Mesothelial cell of epicardium (in vitro differentiated cells): ENCODE measurements at regions not wholly inside any gene's neighbourhood (a gene's known extent, or its start where the extent isn't known, plus 50 kb on each side); places are given as distances from the start of the nearest gene placed in this dataset.
"Not testable (repeated sequence)": the region's sequence is repeated elsewhere in the genome, so short reads cannot be mapped to it uniquely, and the experiment has no call there.

ENCODE experiments used
- DNase-seq, 2 experiments: peaks; one replicate each; pipeline ENCODE4 v3.0.0; 2021; ENCODE audit warnings: low spot score in 2 of 2; ENCODE audit not compliant: unreplicated experiment in 2 of 2
- H3K27ac Mint-ChIP-seq: 2 replicates; pipeline ENCODE4 v1.8.0; 2021; ENCODE audit warnings: mixed read lengths
- H3K27me3 Mint-ChIP-seq: 2 replicates; pipeline ENCODE4 v1.8.0; 2021; ENCODE audit warnings: low read depth, mixed read lengths
- H3K36me3 Mint-ChIP-seq: 2 replicates; pipeline ENCODE4 v1.8.0; 2021; ENCODE audit warnings: mixed read lengths
- H3K4me1 Mint-ChIP-seq: 2 replicates; pipeline ENCODE4 v1.8.0; 2021; ENCODE audit warnings: mixed read lengths
- H3K4me3 Mint-ChIP-seq: 2 replicates; pipeline ENCODE4 v1.8.0; 2021; ENCODE audit warnings: mild to moderate bottlenecking, moderate library complexity, mixed read lengths
- H3K9me3 Mint-ChIP-seq: 2 replicates; pipeline ENCODE4 v1.8.0; 2021; ENCODE audit warnings: mixed read lengths
- CTCF ChIP-seq: fragments of 200-600 bp; sonication (generic); IDR thresholded peaks from one replicate; pipeline ENCODE4 v1.5.0; 2021; ENCODE audit warnings: antibody characterized with exemption; ENCODE audit not compliant: unreplicated experiment

- Mint-ChIP-seq H3K4me3 (no peak overlapping the region), H3K4me1 (no peaks in the 10 kb centered on the region), H3K27ac (no peak overlapping the region), H3K9me3 (peaks cover 13% of the 10 kb centered on the region), H3K36me3 (no peaks in the 10 kb centered on the region), H3K27me3 (no peaks in the 10 kb centered on the region)
- TF ChIP-seq CTCF: no peak
- no peak for DNase-seq
Observed at GRCh38 chr9:103323699-103324098, 328.6 kb downstream of the CYLC2 start.

GRCh38 chr9:103335461-103335860, 340.3 kb downstream of the CYLC2 start:
- H3K36me3 Mint-ChIP-seq: no peaks in the 10 kb centered on the region
- H3K27me3 Mint-ChIP-seq: no peaks in the 10 kb centered on the region
- no peak overlapping the region for H3K27ac Mint-ChIP-seq
- no peaks in the 10 kb centered on the region for H3K9me3 Mint-ChIP-seq
- DNase-seq: no peak
- no peak for TF ChIP-seq CTCF
- H3K4me3 Mint-ChIP-seq: no peak overlapping the region
- H3K4me1 Mint-ChIP-seq: no peaks in the 10 kb centered on the region

GRCh38 chr9:103355000-103355399, 359.9 kb downstream of the CYLC2 start:
- DNase-seq: no peak
- Mint-ChIP-seq H3K4me1 (no peaks in the 10 kb centered on the region), H3K4me3 (no peak overlapping the region)

GRCh38 chr9:103357980-103358379, 362.8 kb downstream of the CYLC2 start:
- H3K36me3 Mint-ChIP-seq, H3K27ac Mint-ChIP-seq, H3K4me1 Mint-ChIP-seq, H3K27me3 Mint-ChIP-seq, H3K4me3 Mint-ChIP-seq, DNase-seq: not testable (repeated sequence)
- H3K9me3 Mint-ChIP-seq: peaks cover 23% of the 10 kb centered on the region

More at GRCh38 chr9:103355000-103355399, 359.9 kb downstream of the CYLC2 start:
- no peaks in the 10 kb centered on the region for H3K27me3 Mint-ChIP-seq
- peaks cover 4% of the 10 kb centered on the region for H3K36me3 Mint-ChIP-seq
- H3K27ac Mint-ChIP-seq: no peak overlapping the region
- H3K9me3 Mint-ChIP-seq: peaks cover 18% of the 10 kb centered on the region
- TF ChIP-seq CTCF: no peak

GRCh38 chr9:103361906-103362305, 366.8 kb downstream of the CYLC2 start:
- Mint-ChIP-seq H3K27me3 (no peaks in the 10 kb centered on the region), H3K9me3 (peaks cover 8% of the 10 kb centered on the region), H3K4me3 (no peak overlapping the region), H3K36me3 (no peaks in the 10 kb centered on the region), H3K4me1 (peaks cover 4% of the 10 kb centered on the region), H3K27ac (no peak overlapping the region)
- no peak for TF ChIP-seq CTCF
- no peak for DNase-seq

- Mint-ChIP-seq H3K27ac (no peak overlapping the region), H3K36me3 (no peaks in the 10 kb centered on the region), H3K4me3 (no peak overlapping the region), H3K9me3 (peaks cover 8% of the 10 kb centered on the region), H3K4me1 (peaks cover 4% of the 10 kb centered on the region), H3K27me3 (no peaks in the 10 kb centered on the region)
- no peak for DNase-seq
- no peak for TF ChIP-seq CTCF
Observed at GRCh38 chr9:103362986-103363385, 367.9 kb downstream of the CYLC2 start.
